BJ (cell line): ENCODE measurements at regions not wholly inside any gene's neighbourhood (a gene's known extent, or its start where the extent isn't known, plus 50 kb on each side); places are given as distances from the start of the nearest gene placed in this dataset.

Experiments used
- CTCF ChIA-PET: fragments of 350-600 bp; formaldehyde crosslinking; extraction: SDS; loops from one replicate; lab custom pipeline; 2021; ENCODE audit warnings: antibody characterized with exemption, inconsistent platforms; lab: Yijun Ruan, JAX
- POLR2A ChIA-PET: fragments of 300-600 bp; sonication (Branson Sonifier 250); formaldehyde crosslinking; extraction: SDS; loops from one replicate; lab custom pipeline; 2021; ENCODE audit warnings: antibody characterized with exemption; lab: Charles Lee
- DNase-seq: peaks from one replicate; pipeline ENCODE4 v3.0.0-alpha.2; 2011; ENCODE audit warnings: low read depth
- H3K27me3 ChIP-seq: 2 replicates; pipeline ENCODE4 v1.6.0; 2011; ENCODE audit warnings: low read length; ENCODE audit not compliant: control insufficient read depth, insufficient read depth
- H3K36me3 ChIP-seq: 2 replicates; pipeline ENCODE4 v1.5.1; 2011; ENCODE audit warnings: low read length; ENCODE audit not compliant: control insufficient read depth, insufficient read depth
- H3K4me3 ChIP-seq: 2 replicates; pipeline ENCODE4 v1.5.1; 2011; ENCODE audit warnings: low read depth, mild to moderate bottlenecking, control low read depth, low read length
- CTCF ChIP-seq: IDR thresholded peaks from 2 replicates; pipeline ENCODE4 v1.5.1; 2011; ENCODE audit warnings: low read depth, mild to moderate bottlenecking, control low read depth, inconsistent platforms, low read length, moderate library complexity; ENCODE audit not compliant: insufficient read depth

GRCh38 chr13:97726664-97727280 is 226.7 kb upstream of the IPO5 start:
- Histone ChIP-seq H3K4me3 (no peak overlapping the region), H3K36me3 (no peaks in the 10 kb centered on the region), H3K27me3 (no peaks in the 10 kb centered on the region)
- no peak for DNase-seq
- TF ChIP-seq CTCF = no peak
- ChIA-PET CTCF (no interaction called here), POLR2A (no interaction called here)

DNA sequence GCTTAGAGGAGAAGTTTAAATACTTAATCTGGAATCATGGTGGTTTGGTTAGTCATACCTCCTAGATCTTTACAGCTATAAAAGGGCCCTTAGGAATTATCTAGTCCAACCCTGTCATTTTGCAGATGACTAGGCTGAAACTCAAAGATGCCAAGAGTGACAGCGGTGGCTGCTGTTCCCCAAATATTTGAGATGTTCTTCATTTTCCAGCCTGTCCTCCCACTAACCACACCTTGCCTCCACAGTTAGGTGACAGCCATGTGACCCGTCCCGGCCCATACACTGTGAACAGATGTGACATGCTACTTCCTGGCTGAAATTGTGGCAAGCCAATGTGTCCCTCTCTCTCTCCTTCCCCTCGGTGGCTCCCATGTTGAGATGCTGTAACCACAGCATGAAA is 225.5 kb upstream of the IPO5 start:
- no peak for TF ChIP-seq CTCF
- no peaks in the 10 kb centered on the region for H3K36me3 ChIP-seq
- ChIA-PET CTCF (no interaction called here), POLR2A (no interaction called here)
- no peak overlapping the region for H3K4me3 ChIP-seq
- no peaks in the 10 kb centered on the region for H3K27me3 ChIP-seq
- DNase-seq = no peak

DNA sequence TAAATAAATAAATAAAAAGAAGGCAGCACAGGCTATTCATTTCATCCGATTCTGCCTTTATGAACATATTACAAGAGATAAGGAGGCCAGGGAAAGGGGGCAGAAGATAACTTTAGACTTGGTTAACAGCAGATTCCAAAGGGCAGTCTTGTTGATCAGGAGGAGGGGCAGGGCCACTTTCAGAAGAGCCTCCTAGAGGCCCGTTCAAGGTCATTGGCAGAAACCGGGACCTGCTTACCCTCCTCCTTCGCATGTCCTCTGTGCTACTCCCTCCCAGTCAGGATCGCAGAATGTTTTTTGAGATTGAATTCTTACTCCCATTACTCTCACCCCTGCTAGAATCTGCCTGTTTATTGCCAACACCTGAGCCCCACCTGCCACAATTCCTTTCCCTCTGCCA is 217.0 kb upstream of the IPO5 start:
- POLR2A ChIA-PET = no interaction called here
- TF ChIP-seq CTCF = no peak
- no peaks in the 10 kb centered on the region for H3K36me3 ChIP-seq
- no peaks in the 10 kb centered on the region for H3K27me3 ChIP-seq
- CTCF ChIA-PET = no interaction called here
- no peak for DNase-seq
- H3K4me3 ChIP-seq = no peak overlapping the region

DNA sequence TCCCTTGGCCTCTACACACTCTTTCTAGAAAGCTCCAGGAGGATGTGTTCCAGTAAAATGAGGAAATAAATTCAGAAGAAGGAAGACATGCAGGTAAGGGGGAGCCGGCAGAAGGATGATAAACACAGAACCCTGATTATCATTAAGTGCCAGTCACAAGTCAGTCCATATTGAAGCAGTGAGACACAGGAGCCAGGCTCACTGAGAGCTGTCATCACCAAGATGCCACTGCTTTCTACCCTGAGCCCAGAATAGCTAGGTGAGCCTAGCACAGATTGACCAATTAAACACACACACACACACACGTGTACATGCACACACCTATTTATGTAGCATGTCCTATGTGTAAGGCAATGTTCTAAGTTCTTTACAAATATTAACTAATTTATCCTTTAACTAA is 211.4 kb upstream of the IPO5 start:
- POLR2A ChIA-PET = no interaction called here
- TF ChIP-seq CTCF = no peak
- no peak for DNase-seq
- no peaks in the 10 kb centered on the region for H3K27me3 ChIP-seq
- no peaks in the 10 kb centered on the region for H3K36me3 ChIP-seq
- CTCF ChIA-PET = interaction anchor here (0.9 kb wide), 1 partner anchor 10 kb away, joined by 3 read pairs; no protein-coding TSS in a partner anchor
- H3K4me3 ChIP-seq = no peak overlapping the region

GRCh38 chr13:97743938-97744337 is 209.5 kb upstream of the IPO5 start:
- Histone ChIP-seq H3K4me3 (no peak overlapping the region), H3K36me3 (no peaks in the 10 kb centered on the region), H3K27me3 (no peaks in the 10 kb centered on the region)
- POLR2A ChIA-PET = no interaction called here
- CTCF ChIA-PET = no interaction called here
- DNase-seq = no peak
- TF ChIP-seq CTCF = no peak
